GM12864 (cell line): ENCODE measurements at regions not wholly inside any gene's neighbourhood (a gene's known extent, or its start where the extent isn't known, plus 50 kb on each side); places are given as distances from the start of the nearest gene placed in this dataset.

ENCODE experiments used
- DNase-seq: peaks from one replicate; pipeline ENCODE4 v3.0.0-alpha.2; 2011; ENCODE audit warnings: low read depth
- H3K4me3 ChIP-seq: 2 replicates; pipeline ENCODE4 v1.5.1; 2011; ENCODE audit warnings: mild to moderate bottlenecking, low read depth, low read length, control low read depth
- CTCF ChIP-seq: IDR thresholded peaks from 2 replicates; pipeline ENCODE4 v1.5.1; 2011; ENCODE audit warnings: low read depth, mild to moderate bottlenecking, moderate library complexity, low read length, control low read depth, inconsistent platforms; ENCODE audit errors: missing control alignments

GRCh38 chr4:153065276-153065675 lies 129.2 kb downstream of the FHDC1 start:
- no peak for TF ChIP-seq CTCF
- H3K4me3 ChIP-seq = no peak overlapping the region
- DNase-seq = no peak

- no peak for TF ChIP-seq CTCF
- DNase-seq = no peak
- no peak overlapping the region for H3K4me3 ChIP-seq
Measured at GRCh38 chr4:153067376-153067775, 131.3 kb downstream of the FHDC1 start.

GRCh38 chr4:153068751-153069150 lies 132.6 kb downstream of the FHDC1 start:
- H3K4me3 ChIP-seq = no peak overlapping the region
- no peak for DNase-seq
- no peak for TF ChIP-seq CTCF

- DNase-seq = no peak
- no peak overlapping the region for H3K4me3 ChIP-seq
- no peak for TF ChIP-seq CTCF
Measured at GRCh38 chr4:153071958-153072598, 132.2 kb upstream of the TRIM2 start.

GRCh38 chr4:153072661-153073060 lies 131.6 kb upstream of the TRIM2 start:
- DNase-seq = no peak
- no peak for TF ChIP-seq CTCF
- no peak overlapping the region for H3K4me3 ChIP-seq

GRCh38 chr4:153074486-153074885 lies 129.8 kb upstream of the TRIM2 start:
- no peak for DNase-seq
- no peak overlapping the region for H3K4me3 ChIP-seq
- TF ChIP-seq CTCF = no peak

- DNase-seq = no peak
- H3K4me3 ChIP-seq = no peak overlapping the region
Measured at GRCh38 chr4:153074936-153075630, 129.2 kb upstream of the TRIM2 start.

More at GRCh38 chr4:153074936-153075630, 129.2 kb upstream of the TRIM2 start:
- no peak for TF ChIP-seq CTCF
